ENCODE measurements at regions not wholly inside any gene's neighbourhood (a gene's known extent, or its start where the extent isn't known, plus 50 kb on each side); places are given as distances from the start of the nearest gene placed in this dataset.

DNA sequence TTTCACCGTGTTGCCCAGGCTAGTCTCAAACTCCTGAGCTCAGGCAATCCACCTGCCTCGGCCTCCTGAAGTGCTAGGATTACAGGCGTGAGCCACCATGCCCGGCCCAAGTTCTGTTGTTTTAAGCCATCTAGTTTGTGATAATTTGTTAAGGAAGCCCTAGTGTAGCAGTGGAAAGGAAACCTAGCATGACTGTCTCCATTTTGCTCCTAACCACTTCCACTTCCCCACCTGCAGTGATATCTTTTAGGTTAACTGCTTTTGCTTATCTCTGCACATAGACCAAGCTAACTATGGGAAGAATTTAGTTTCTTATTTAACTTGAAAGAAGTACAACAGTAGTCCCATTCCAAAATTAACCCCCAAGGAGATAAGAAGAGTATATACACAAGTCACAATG is 109.5 kb upstream of the NAP1L1 start:
- Histone ChIP-seq H3K79me2 (replicated peaks; ENCODE audit: insufficient read depth, low read length) (no peaks in the 10 kb centered on the region), H3K36me3 (ENCODE audit: insufficient read depth, low read length) (no peaks in the 10 kb centered on the region), H3K27me3 (ENCODE audit: insufficient read depth, low read depth, low read length) (no peaks in the 10 kb centered on the region)

DNA sequence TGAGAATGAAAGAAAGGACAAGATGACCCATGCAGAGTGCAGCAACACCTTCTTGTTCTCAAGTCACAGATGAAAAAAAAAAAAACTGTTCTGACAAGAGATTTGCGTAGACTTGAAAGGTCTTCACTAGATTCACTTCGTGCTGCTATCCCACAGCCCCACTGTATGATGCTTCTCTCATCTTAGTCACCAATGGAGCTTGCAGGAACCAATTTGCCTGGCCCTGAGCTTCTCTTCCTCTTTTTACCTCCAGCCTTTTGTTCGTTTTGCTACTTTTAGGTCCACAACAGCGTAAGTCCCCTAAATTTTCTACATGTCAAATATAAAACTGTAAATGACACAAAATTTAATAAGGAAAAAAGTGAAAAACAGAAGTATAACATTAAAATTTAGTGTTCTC is 107.9 kb upstream of the NAP1L1 start:
- Histone ChIP-seq H3K27ac (ENCODE audit: low read length) (peak overlapping the region; percentile 2), H3K79me2 (replicated peaks; ENCODE audit: insufficient read depth, low read length) (no peaks in the 10 kb centered on the region)

More for the DNA sequence above, 109.5 kb upstream of the NAP1L1 start:
- Histone ChIP-seq H3K4me2 (ENCODE audit: low read length) (no peak overlapping the region), H3K9me2 (ENCODE audit: insufficient read depth, low read length) (no peaks in the 10 kb centered on the region), H4K20me1 (ENCODE audit: insufficient read depth) (no peaks in the 10 kb centered on the region), H3K9me3 (ENCODE audit: low read length) (no peaks in the 10 kb centered on the region), H3K4me3 (ENCODE audit: low read length) (no peak overlapping the region), H3K9ac (ENCODE audit: low read length) (no peak overlapping the region), H2AFZ (ENCODE audit: low read depth, low read length) (no peak overlapping the region), H3F3A (ENCODE audit: insufficient read depth, low read length, poor library complexity, severe bottlenecking) (no peaks in the 10 kb centered on the region), H3K27ac (ENCODE audit: low read length) (no peak overlapping the region)
- TF ChIP-seq TAF1 (IDR thresholded peaks at IDR 0.05; ENCODE audit: low read depth) (no peak), EZH2 (IDR thresholded peaks at IDR 0.05; ENCODE audit: borderline replicate concordance, insufficient read depth, low read length, poor library complexity, severe bottlenecking) (no peak), RAD21 (conservative IDR thresholded peaks at IDR 0.05) (no peak), MXI1 (conservative IDR thresholded peaks at IDR 0.05; ENCODE audit: poor library complexity, severe bottlenecking) (no peak), EP300 (conservative IDR thresholded peaks at IDR 0.05; ENCODE audit: poor library complexity, severe bottlenecking) (no peak), SMC3 (conservative IDR thresholded peaks at IDR 0.05; ENCODE audit: poor library complexity) (no peak), POLR2AphosphoS5 (IDR thresholded peaks at IDR 0.05) (no peak)
- TF ChIP-seq, protein P1, sequence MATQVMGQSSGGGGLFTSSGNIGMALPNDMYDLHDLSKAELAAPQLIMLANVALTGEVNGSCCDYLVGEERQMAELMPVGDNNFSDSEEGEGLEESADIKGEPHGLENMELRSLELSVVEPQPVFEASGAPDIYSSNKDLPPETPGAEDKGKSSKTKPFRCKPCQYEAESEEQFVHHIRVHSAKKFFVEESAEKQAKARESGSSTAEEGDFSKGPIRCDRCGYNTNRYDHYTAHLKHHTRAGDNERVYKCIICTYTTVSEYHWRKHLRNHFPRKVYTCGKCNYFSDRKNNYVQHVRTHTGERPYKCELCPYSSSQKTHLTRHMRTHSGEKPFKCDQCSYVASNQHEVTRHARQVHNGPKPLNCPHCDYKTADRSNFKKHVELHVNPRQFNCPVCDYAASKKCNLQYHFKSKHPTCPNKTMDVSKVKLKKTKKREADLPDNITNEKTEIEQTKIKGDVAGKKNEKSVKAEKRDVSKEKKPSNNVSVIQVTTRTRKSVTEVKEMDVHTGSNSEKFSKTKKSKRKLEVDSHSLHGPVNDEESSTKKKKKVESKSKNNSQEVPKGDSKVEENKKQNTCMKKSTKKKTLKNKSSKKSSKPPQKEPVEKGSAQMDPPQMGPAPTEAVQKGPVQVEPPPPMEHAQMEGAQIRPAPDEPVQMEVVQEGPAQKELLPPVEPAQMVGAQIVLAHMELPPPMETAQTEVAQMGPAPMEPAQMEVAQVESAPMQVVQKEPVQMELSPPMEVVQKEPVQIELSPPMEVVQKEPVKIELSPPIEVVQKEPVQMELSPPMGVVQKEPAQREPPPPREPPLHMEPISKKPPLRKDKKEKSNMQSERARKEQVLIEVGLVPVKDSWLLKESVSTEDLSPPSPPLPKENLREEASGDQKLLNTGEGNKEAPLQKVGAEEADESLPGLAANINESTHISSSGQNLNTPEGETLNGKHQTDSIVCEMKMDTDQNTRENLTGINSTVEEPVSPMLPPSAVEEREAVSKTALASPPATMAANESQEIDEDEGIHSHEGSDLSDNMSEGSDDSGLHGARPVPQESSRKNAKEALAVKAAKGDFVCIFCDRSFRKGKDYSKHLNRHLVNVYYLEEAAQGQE (IDR thresholded peaks at IDR 0.05; ENCODE audit: borderline replicate concordance) = no peak
- TF ChIP-seq, protein P2, sequence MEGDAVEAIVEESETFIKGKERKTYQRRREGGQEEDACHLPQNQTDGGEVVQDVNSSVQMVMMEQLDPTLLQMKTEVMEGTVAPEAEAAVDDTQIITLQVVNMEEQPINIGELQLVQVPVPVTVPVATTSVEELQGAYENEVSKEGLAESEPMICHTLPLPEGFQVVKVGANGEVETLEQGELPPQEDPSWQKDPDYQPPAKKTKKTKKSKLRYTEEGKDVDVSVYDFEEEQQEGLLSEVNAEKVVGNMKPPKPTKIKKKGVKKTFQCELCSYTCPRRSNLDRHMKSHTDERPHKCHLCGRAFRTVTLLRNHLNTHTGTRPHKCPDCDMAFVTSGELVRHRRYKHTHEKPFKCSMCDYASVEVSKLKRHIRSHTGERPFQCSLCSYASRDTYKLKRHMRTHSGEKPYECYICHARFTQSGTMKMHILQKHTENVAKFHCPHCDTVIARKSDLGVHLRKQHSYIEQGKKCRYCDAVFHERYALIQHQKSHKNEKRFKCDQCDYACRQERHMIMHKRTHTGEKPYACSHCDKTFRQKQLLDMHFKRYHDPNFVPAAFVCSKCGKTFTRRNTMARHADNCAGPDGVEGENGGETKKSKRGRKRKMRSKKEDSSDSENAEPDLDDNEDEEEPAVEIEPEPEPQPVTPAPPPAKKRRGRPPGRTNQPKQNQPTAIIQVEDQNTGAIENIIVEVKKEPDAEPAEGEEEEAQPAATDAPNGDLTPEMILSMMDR (IDR thresholded peaks at IDR 0.05; ENCODE audit: poor library complexity, severe bottlenecking) = no peak

More for the DNA sequence above, 107.9 kb upstream of the NAP1L1 start:
- Histone ChIP-seq H3K27me3 (ENCODE audit: insufficient read depth, low read depth, low read length) (no peaks in the 10 kb centered on the region), H3K9ac (ENCODE audit: low read length) (no peak overlapping the region), H3K36me3 (ENCODE audit: insufficient read depth, low read length) (no peaks in the 10 kb centered on the region), H2AFZ (ENCODE audit: low read depth, low read length) (no peak overlapping the region), H3K4me3 (ENCODE audit: low read length) (no peak overlapping the region), H3K9me2 (ENCODE audit: insufficient read depth, low read length) (no peaks in the 10 kb centered on the region), H4K20me1 (ENCODE audit: insufficient read depth) (no peaks in the 10 kb centered on the region), H3K9me3 (ENCODE audit: low read length) (no peaks in the 10 kb centered on the region), H3F3A (ENCODE audit: insufficient read depth, low read length, poor library complexity, severe bottlenecking) (no peaks in the 10 kb centered on the region), H3K4me2 (ENCODE audit: low read length) (no peak overlapping the region)
- TF ChIP-seq, protein P1 (IDR thresholded peaks at IDR 0.05; ENCODE audit: borderline replicate concordance) = no peak
- no peak for TF ChIP-seq RAD21 (conservative IDR thresholded peaks at IDR 0.05)

All from neural cell (in vitro differentiated cells).